Inferior parietal cortex (tissue), 1 donor: ENCODE measurements at regions not wholly inside any gene's neighbourhood (a gene's known extent, or its start where the extent isn't known, plus 50 kb on each side); places are given as distances from the start of the nearest gene placed in this dataset.

ENCODE experiments used
- DNase-seq: peaks from one replicate; pipeline ENCODE4 v3.0.0-alpha.2; 2016; ENCODE audit errors: extremely low spot score

- no peak for DNase-seq
Observed at GRCh38 chr14:26929361-26929760, 331.5 kb upstream of the NOVA1 start.

GRCh38 chr14:26930576-26930975 is 332.7 kb upstream of the NOVA1 start:
- no peak for DNase-seq

GRCh38 chr14:26932606-26933005 is 334.8 kb upstream of the NOVA1 start:
- DNase-seq = no peak

GRCh38 chr14:26933431-26933830 is 335.6 kb upstream of the NOVA1 start:
- no peak for DNase-seq

- no peak for DNase-seq
Observed at GRCh38 chr14:26934151-26934550, 336.3 kb upstream of the NOVA1 start.

GRCh38 chr14:26935733-26936132 is 337.9 kb upstream of the NOVA1 start:
- DNase-seq = no peak

GRCh38 chr14:26938054-26938453 is 340.2 kb upstream of the NOVA1 start:
- no peak for DNase-seq

GRCh38 chr14:26939755-26940154 is 341.9 kb upstream of the NOVA1 start:
- DNase-seq = no peak

- no peak for DNase-seq
Observed at GRCh38 chr14:26941521-26941920, 343.7 kb upstream of the NOVA1 start.

- no peak for DNase-seq
Observed at GRCh38 chr14:26947265-26947664, 349.4 kb upstream of the NOVA1 start.

GRCh38 chr14:26959437-26959836 is 361.6 kb upstream of the NOVA1 start:
- no peak for DNase-seq

- DNase-seq = no peak
Observed at GRCh38 chr14:26959972-26960660, 362.3 kb upstream of the NOVA1 start.

GRCh38 chr14:26963711-26964110 is 365.9 kb upstream of the NOVA1 start:
- DNase-seq = no peak

GRCh38 chr14:26965490-26965889 is 367.7 kb upstream of the NOVA1 start:
- no peak for DNase-seq

GRCh38 chr14:26966908-26967307 is 369.1 kb upstream of the NOVA1 start:
- DNase-seq = no peak

GRCh38 chr14:26974965-26975364 is 377.1 kb upstream of the NOVA1 start:
- no peak for DNase-seq

GRCh38 chr14:26982071-26982470 is 384.2 kb upstream of the NOVA1 start:
- DNase-seq = no peak

- DNase-seq = peak; percentile 79
Observed at GRCh38 chr14:26984311-26985177, 386.7 kb upstream of the NOVA1 start.

GRCh38 chr14:26987744-26988363 is 390.0 kb upstream of the NOVA1 start:
- DNase-seq = no peak

GRCh38 chr14:26990946-26991345 is 393.1 kb upstream of the NOVA1 start:
- DNase-seq = no peak

GRCh38 chr14:26992403-26993115 is 394.7 kb upstream of the NOVA1 start:
- no peak for DNase-seq

GRCh38 chr14:26993556-26993955 is 395.7 kb upstream of the NOVA1 start:
- no peak for DNase-seq
